IPS DF 4.7 (cell line): ENCODE measurements at regions not wholly inside any gene's neighbourhood (a gene's known extent, or its start where the extent isn't known, plus 50 kb on each side); places are given as distances from the start of the nearest gene placed in this dataset.

Source experiments
- DNase-seq: peaks from one replicate; pipeline ENCODE4 v3.0.0-alpha.2; 2013; ENCODE audit warnings: low spot score; ENCODE audit errors: extremely low read depth

DNA sequence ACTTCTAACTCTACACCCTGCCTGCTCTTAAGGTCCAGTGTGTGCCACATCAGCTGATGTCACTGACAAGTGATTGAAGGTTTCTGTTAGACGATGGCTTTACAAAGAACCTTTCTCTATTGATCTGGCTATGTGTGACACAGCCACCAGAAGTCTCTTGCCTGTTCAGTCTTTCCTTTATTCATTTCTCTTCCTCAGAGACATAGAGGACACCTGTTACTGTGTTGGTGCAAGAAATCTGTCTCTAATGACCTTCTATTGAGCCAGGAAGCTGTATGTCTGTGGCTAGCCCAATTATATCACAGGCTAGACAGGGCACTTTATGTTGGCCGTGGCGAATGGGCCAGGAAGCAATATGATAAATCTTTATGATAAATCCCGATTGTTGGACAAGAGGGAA is 173.3 kb upstream of the GAP43 start:
- no peak for DNase-seq

DNA sequence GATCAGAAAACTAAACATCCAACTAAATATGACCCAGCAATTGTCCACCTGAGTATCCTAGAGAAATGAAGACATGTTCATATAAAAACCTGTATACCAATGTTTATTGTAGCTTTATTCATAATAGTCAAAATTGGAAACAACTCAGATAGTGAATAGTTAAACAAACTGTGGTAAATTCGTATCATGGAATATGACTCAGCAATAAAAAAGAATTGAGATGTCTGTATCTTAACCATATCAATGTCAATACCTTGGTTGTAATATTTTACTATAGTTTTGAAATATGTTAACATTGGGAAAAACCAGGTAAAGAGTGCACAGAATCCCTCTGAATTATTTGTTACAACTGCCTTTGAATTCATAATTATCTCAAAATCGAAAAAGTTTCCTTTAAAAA is 159.3 kb upstream of the GAP43 start:
- no peak for DNase-seq

DNA sequence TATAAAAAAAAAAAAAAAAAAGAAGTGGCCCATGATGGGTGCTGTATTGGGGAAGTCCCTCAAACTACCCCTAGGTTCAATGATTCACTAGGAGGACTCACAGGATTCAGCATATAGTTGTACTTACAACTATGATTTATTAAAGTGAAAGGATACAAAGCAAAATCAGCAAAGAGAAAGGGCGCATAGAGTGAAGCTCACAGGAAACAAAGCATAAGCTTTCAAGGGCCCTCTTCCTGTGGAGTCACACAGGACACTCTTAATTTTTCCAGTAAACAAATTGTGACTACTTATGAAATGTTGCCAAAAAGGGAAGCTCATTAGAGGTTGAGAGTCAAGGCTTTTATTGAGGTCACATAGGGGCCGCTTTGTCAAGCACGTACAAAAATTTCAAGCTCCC is 153.7 kb upstream of the GAP43 start:
- DNase-seq, result no peak

DNA sequence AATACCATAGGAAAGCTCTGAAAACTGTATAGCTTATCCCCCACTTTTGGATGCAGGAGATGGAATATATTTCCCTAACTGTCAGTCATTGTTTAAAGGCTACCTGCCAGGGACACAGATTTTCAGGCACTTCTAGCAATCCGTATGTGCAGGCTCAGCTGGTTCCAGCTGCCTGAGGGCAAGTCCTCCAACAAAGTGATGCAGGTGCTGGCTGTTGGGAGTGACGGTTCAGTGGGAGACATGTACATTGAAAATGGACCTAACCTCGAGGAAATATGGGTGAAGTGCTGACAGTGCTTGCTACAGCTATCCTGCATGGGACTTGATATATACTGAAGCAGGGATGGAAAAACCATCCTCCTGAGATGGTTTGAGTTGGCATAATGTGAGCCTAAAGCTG is 153.1 kb upstream of the GAP43 start:
- no peak for DNase-seq

DNA sequence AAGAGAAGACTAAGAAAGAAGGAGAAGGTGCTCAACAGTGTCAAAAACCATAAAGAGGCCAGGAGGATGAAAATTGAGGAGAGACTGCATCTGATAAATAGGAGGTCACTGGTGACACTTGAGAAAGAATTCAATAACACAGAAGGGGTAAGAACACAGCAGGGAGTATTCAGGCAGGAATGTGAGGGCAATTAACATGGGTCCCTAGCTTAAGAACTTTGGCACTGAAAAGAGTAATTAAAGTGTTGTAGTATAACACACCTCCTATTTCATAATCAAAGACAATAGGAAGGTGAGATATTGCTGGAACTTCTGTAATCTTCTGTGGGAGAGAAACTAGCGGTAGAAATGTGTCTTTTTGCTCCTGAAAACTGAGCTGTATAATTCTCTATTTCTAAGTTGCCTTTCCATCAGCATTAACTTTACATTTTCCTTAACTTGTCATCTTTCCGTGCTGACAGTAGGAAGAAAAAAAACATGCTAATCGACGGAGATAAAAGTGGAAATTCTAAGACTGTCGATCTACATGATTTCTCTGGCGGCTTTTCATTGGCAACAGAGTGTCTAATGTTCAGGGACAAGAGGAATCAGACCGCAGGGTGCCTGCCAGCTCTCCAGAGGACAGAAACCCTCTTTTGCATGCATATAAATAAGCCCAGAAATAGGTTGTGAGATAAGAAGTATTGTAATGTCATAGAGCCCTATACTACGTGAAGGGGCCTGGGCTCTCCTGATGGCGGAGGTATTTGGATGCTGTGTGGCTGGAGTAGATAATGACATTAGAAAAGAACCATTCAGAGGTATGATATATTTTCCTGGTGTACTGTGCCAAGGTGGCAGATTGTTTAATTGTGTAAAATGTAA is 147.9 kb upstream of the GAP43 start:
- no peak for DNase-seq

DNA sequence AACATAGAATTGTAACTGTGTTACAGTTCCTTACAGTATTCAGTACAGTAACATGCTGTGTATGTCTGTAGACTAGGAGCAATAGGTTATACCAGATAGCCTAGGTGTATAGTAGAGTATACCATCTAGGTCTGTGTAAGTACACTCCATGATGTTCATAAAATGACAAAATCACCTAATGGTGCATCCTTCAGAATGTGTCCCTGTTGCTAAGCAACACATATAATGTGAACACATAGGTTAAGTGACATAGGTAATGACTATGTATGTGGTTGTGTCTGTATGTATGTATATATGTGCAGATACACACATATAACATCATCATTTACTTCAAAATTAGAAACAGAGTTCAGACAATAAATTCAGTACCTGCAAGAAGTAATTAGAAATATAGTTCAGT is 146.8 kb upstream of the GAP43 start:
- no peak for DNase-seq

DNA sequence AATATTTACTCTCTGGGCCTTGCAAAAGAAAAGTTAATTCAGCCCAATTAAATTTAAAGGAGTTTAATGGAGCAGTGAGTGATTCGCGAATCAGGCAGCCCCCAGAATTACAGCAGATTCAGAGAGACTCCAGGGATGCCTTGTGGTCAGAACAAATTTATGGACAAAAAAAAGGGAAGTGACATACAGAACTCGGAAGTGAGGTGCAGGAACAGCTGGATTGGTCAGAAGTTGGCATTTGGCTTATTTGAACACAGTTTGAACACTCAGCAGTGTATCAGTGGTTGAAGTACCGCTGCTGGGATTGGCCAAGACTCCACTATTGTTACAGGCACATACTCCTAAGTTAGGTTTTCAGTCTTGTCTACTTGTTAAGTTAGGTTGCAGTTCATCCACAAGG is 145.0 kb upstream of the GAP43 start:
- DNase-seq, result no peak

DNA sequence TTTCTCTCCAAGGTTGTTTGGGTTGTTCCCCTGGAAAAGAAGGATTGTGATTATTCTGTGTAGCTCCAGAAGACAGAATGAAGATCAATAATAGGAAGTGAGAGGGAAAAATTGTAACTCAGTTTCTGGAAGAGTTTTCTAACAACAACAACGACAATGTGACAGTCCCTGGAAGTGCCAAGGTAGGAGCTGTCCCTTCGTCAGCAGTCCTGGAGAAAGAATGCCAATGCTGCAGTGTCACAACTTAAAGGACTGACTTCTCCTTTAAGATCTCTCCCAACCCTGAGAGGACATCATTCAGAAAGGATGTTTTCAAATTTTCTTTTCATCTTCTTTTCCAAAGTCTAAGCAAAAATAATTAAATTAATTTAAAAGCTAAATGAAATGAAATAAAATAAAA is 136.4 kb upstream of the GAP43 start:
- DNase-seq, result no peak

DNA sequence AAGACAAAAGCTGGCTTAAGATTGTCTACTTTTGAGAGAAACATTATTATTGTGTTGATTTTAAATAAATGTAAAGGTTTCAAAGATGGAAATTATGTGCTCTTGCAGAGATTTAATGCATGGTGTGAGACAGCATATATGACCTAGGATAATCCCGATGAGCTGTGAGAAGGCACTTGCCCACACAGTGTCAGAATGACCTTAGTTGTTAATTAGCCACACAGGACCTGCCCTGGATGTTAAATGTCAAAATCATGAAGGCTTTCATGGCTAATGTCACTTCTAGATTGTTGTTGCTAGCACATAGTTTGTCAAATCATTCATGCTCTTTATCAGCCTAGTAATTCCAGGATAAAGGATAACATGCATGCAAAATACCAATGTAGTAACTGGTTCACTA is 135.3 kb upstream of the GAP43 start:
- DNase-seq, result no peak

DNA sequence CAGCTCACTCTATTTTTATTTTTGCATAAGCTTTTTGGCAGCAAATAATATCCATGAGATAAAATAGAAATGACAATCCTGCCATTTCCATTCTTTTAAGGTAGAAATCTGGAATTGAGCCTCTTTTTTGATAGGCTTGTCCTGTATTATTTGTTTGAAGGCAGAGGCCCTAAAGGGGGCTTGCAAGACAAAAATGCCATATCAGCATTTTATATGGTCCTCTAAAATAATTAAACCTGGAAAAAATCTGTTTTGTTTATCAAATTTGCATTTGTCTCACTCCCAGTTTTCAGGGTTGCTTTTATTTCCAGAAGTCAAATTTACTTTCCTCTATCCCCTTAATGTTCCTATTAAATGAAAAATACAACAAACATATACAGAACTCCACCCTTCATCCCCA is 134.9 kb upstream of the GAP43 start:
- no peak for DNase-seq

DNA sequence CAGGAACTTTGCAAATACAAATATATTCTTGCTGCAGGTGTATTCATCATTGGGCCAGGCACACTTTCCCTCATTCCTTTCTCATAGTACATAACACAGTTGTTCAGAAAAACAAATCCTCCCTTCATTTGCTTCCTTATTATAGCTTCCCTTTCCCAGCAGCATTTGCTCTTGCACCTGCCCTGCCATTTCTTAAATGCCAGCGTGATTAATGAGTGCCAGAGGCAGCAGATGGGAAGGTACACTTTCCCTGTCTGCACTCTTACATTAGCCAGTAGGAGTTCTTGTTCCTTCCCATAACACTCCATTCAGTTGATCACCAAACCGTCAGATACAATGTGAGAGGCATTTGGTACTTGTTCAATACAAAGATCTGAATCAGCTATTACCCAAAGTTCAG is 128.5 kb upstream of the GAP43 start:
- no peak for DNase-seq

DNA sequence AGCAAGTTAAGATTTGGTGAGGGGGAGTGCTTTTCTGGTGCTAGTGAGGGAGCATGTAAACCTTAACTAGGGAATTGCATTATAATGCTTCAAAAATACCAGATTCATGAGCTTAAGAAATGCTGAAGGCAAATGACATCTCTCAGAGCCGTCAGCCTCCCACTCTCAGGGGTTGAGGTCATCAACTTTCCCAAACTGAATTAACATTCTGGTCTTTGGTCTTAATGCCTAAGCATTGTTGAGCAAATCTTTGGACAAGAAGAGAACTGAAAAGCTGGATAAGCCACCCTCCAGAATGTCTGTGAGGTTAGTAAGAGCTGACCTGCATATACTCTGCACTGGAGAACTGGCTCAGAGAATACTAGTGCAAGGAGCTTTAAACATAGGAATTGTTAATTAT is 124.9 kb upstream of the GAP43 start:
- DNase-seq, result no peak

DNA sequence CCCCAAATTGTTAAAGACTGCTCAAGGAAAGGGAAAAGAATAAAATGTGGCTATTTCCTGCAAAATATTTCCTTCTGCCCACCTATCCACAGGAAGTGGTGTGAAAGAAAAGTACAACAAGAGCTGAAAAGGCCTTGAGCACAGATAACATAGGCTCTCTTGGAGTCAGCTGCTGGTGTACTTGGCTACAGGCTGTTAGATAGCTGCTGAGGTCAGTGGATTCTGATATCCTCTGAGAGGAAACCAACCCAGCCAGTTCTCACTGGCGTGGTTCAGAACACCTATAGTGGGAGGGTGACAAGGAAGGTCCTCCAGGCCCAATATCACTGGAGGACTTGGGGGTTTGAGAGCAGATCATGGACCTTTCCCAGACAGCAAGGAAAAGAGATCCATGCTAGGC is 124.4 kb upstream of the GAP43 start:
- no peak for DNase-seq

DNA sequence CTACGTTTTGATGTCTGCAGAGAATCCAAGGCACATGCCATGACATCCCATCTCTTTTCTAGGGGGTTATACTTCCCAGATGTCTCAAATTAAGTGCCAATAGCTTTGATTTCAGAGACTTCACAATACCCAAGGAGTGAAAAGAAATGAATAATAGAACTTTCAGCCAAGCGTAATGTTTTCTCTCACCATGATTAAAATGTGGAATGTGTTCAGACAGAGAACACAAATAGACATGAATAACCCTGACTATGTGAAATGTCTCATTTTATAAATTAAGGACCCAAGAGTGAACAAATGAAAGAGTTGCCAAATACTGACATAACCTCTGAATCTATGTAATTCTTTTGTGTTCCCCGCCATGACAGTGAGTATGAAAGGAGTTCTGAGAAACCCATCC is 123.6 kb upstream of the GAP43 start:
- no peak for DNase-seq

DNA sequence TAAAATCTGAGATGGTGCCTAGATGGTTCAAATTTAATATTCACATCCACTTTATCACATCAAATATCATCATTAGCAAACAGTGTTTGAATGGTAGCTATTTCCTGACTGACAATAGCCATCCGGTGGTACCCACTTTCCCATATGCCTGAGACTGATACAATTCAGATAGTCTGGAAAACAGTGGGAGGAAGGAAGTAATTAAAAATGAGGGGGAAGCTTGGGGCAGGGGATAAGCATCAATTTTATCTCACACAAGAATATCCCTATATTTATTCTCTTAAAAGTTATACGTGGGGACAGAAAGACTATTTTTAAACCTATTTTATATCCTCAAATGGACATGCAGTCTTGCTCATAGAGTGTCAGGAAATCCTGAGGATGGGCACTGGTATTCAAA is 122.5 kb upstream of the GAP43 start:
- DNase-seq, result no peak

DNA sequence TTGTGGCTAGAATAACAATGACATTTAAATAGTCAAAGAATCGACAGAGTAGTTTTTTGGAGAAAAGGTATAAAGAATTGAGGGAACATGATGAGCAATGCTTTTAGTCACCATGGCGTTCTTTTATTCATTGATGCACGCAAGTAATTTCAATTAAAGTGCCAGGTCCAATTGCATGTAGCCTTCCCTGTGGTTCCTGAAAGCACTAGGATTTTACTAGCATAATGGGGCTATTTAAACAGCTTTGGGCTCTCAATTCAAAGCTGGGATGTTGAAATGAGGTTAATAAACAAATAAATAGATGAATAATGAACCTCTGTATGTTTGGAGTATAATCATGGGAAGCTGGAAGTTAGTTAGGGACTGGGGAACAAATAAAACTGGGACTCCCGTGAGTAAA is 121.2 kb upstream of the GAP43 start:
- no peak for DNase-seq

DNA sequence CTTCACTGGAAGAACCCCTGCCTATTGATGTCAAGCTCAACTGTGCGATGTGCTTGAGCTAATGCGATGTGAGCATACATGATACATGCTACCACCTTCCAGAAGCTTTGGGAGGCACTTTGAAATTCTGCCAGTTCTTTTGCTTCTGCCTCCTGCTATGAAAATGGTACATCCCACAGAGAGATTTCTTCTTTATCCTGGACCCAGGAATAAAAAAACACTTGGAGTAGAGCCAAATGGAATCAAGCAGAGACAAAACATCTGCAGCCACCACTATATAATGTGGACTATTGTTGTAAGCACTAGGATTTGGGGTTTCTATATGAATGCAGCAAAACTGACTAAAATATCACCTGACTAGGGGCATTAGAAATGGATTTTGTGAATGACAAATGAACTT is 119.9 kb upstream of the GAP43 start:
- DNase-seq, result no peak

DNA sequence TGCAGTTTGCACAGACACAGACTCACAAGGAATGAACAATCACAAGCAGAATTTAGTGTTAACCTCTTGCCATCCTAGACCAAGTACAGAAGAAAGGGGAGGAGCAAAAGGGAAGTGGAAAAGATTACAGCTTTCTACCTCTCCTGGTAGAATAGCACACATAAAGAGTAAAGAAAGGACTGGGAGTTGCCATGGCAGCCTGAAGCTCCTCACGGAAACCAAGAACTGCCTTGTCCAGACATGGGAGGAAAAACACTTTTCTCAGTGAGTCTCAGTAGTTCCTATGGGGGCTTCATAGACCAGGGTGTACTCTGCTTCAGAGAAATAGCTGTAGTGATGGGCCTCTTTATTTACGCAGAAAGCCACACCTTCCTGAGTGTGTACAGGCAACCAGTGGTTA is 114.7 kb upstream of the GAP43 start:
- no peak for DNase-seq

DNA sequence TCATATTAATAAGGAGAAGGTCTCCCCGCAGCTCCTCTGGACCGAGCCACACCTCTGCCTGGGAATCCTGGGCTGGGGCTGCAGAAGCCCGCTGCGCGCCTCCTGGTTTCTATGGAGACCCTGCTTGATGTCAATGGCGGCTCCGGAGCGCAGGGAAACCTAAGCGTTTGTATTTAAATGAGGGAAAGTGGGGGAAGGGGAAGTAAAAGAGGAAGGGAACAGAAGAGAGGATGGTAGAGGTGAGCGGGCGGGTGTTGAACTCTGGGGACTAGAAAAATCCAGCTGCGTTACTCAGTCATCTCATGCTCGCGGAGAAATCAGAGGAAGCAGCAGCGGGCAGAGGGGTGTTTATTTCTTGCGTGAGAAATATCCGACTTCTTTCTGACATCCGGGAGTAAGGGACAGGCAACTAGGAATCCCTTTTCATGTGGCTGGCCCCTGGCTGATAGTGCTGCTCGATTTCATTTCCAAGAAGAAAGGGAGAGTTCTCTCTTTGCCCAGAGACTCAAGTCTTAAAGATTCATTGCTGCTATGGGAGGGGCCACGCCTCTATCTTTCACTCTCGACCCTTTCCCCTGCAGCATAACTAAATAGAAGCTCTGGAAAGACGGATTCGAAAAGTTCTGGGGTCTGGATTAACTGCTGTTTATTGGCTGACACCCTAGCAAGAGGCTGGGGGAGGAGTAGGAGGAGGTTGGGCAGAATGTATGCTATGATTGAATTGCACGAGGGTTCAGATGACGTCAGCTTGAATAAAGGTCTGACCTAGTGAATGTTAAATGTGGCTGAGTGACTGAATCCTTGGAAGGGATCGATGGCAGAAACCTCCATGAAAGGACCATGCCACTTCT is 110.5 kb upstream of the GAP43 start:
- no peak for DNase-seq

DNA sequence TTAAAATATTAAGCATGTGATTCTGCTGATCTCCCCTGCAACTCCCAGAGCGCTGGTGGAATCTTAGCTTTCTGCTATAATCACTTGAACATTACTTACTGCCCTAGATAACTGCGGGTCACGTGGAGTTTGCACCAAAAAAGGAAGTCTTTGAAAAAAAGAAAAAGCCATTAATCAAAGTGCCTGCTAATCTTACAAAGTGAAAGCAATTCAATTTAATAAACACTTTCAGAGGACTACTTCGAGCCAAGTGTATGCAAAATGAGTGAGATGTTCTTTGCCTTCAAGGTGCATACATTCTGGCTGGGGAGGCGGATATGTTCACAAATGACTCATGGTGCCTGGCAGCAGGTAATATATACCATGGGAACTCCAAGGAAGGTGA is 109.9 kb upstream of the GAP43 start:
- no peak for DNase-seq

DNA sequence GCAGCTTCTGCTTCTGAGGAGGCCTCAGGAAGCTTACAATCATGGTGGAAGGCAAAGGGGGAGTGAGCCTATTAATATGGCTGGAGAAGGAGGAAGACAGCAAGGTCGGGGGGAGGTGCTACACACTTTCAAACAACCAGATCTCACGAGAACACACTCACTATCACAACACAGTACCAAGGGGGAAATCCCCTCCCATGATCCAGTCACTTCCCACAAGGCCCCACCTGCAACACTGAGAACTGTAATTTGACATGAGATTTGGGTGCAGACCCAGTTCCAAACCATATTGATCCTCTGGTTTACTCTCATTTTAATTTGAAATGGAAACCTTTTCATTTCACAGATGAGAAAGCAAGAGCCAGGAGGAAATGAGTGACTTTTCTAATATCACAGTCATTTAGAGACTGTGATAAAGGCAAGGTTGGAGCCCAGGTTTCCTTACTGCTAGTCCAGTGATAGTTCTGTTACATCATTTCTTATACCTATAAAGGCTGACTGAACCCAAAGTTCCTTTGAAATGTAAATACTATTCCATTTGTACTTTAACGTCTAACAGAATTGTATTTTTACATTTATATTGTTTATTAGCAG is 105.8 kb upstream of the GAP43 start:
- DNase-seq, result no peak

DNA sequence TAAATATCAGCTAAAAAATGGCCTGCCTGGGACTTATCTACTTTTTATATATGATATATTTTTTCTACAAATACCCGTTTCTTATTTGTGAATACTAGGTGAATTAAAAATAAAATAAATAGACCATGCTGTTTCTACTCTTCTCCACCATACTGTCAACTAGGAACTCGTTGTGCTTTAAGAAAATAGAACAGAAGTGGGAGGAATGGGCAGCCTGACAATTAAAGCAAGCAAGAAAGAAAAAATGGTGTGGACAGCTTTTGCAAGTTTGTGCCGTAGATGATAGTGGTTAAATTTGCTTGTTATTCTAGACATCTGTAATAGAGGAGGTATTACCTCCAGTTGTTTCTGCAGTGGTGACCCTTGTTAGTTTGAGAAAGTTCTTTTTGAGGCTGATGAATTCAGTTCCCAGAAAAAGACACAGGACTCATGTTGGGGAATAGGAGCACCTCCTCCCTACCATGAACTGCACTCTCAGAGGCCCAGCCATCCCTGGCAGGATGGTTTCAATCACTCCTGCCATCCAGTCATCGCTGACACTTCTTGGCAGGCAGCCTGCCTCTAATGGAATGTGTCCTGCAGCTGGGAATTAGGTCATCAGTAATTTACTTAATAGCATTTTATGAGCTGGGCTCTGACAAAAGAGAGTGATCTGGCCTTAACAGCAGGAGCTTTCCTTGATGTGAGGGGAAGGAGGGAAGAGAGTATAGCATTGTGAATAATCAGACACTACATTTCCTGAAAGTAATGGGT is 105.0 kb upstream of the GAP43 start:
- DNase-seq, result no peak
